ENCODE measurements at regions not wholly inside any gene's neighbourhood (a gene's known extent, or its start where the extent isn't known, plus 50 kb on each side); places are given as distances from the start of the nearest gene placed in this dataset.
"Not testable (repeated sequence)": the region's sequence is repeated elsewhere in the genome, so short reads cannot be mapped to it uniquely, and the experiment has no call there.

DNA sequence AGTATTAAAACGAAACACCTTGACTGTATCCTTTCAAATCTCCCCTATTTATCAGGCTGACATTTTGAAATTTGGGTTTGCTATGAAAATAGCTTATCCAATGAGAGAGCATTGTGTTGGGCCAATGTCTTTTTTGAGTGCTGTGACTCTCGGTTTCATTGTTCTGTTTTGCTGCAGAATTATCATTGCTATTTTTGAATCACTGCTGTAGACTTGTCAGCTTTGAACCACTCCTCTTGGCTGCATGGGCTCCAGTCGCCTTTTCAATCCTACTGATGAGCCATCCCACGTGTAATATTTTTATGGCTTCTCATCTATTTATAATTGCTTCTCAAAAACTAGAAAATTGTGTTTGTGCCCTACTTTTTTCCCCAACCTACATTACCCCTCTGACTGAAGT, 322.8 kb downstream of the LNPK start:
- no peak for DNase-seq

DNA sequence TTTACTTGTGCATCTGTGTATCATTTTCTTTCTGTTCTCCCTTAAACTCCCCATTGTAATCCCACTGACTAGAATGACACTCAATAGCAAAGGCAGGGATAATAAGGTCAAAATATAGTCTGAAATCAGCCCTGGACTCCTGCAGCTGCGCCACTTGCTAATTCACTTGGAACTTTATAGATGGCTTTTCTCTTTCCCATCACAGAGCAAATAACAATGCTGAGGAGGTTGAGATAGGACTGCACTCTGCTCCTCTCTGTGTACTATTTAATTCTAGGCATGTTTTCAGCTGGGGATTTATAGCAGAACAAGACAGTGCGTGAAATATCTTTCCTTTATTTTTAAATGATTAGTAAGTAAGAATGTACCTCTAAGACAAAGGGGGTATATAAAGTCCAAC, 324.2 kb downstream of the LNPK start:
- DNase-seq = no peak

DNA sequence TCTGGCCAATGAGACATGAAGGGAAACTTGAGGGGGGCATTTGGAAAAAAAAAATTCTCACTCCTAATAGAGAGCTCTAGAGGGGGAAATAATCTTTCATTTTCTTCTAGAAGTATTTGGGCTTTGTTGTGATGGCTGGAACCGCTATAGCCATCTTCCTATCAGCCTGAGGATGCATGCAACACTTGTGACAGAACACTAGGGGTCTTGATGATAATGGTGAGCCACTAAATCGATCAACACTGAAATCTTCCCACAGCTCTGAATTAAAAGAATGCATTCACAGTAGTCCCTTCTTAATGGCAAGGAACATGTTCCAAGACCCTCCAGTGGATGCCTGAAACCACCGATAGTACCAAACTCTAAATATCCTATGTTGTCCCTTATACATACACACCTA, 325.3 kb downstream of the LNPK start:
- no peak for DNase-seq

DNA sequence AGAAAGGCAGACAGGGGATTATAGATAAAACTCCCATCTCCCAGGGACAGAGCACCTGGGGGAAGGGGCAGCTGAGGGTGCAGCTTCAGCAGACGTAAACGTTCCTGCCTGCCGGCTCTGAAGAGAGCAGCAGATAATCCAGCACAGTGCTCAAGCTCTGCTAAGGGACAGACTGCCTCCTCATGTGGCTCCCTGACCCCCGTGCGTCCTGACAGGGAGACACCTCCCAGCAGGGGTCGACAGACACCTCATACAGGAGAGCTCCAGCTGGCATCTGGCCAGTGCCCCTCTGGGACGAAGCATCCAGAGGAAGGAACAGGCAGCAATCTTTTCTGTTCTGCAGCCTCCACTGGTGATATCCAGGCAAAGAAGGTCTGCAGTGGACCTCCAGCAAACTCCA, 333.3 kb downstream of the LNPK start:
- DNase-seq = not testable (repeated sequence)

DNA sequence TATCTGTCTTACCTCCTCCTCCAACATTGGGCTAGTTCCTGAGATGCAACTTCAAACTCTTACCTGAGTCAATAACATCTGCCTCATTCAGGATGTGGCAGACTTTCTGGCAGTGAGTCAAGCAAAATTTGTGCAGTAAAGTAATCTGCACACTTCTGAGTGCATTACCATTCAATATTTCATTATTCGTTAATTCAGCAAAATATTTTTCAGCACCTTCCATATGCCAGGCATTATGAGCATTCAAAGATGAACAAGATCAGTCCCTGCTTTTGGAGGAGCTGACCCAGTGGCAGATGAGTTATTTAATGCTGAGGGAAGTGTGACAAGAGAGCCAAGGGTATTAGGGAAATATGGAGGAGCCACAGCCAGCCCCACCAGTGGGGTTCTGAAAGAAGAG, 339.7 kb downstream of the LNPK start:
- DNase-seq = no peak

DNA sequence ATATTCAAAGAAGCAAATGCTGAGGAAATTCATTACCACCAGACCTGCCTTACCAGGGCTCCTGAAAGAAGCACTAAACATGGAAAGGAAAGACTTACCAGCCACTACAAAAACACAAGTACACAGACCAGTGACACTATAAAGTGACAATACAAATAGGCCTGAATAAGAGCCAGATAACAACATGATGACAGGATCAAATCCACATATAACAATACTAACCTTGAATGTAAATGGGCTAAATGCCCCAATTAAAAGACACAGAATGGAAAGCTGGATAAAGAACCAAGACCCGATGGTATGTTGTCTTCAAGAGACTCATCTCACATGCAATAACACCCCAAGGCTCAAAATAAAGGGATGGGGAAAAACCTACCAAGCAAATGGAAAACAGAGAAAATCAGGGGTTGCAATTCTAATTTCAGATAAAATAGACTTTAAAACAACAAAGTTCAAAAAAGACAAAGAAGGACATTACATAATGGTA, 353.4 kb downstream of the LNPK start:
- no peak for DNase-seq

DNA sequence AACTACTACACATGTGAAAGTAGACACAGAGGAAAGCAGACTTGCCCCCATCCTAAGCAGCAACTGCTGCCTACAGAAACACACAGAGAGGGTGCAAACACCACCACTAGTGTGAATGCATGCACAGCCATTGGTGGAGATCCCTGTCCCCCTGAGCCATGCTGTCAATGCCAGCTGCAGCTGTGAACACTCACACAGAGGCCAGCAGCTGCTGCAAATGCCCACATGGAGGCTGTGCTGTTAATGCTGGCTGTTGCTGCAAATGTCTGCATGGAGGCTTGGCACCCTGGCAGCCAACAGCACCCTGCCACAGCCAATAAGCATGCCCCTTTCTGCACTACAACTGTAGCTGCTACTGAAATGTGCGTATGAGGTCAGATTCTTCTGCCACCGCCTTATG, 355.0 kb downstream of the LNPK start:
- no peak for DNase-seq

DNA sequence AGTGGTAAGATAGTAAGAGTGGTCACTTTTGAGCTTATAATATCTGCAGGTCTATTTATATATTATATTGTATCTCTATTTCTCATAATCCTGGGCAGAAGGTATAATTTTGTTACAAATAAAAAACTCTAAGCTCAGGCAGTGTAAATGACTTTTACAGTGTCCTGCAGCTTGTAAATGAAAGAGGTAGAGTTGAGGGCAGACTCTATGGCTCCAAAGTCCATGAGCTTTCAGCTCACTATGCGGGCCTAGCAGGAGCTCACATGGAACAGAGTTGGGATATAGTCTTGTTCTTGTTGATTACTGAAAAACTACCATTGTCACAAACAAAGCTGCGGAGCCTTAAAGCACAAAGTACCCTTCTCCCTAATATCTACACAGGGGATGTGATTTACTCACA, 361.4 kb downstream of the LNPK start:
- no peak for DNase-seq

DNA sequence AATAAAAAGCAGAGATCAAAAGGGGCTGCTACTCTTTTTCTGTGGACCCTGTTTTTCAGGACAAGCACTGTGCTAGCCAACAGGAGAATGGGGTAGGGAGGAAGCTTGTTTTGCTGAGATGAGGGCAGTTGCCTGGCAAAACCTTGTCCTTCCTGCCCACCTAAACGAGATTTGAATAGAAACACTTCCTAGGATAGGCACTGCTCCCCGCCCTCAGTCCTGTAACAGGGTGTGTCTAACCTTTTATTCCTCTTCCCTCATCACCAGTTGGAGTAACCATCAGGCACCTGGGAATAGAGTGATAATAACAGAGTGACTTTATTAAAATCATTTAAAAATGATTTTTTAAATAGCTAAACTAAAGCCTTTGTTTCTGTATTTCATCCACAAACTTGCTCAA, 368.8 kb downstream of the LNPK start:
- DNase-seq = no peak

DNA sequence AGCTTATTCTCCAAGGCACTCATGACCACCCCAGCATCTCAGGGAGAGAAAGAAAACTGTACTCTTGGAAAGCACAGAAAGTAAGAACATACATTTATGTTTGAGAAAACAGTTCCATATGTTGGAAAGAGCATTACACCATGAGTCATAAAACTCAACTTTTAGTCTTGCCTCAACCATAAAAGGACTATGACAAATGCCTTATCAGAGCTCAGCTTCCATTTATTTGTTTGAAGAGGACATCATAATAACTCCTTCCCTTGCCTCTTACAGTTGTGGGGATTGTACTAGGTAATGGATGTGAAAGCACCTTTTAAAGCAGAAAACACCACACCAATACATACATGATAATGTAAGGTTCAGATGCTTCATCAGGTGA, 370.8 kb downstream of the LNPK start:
- no peak for DNase-seq

DNA sequence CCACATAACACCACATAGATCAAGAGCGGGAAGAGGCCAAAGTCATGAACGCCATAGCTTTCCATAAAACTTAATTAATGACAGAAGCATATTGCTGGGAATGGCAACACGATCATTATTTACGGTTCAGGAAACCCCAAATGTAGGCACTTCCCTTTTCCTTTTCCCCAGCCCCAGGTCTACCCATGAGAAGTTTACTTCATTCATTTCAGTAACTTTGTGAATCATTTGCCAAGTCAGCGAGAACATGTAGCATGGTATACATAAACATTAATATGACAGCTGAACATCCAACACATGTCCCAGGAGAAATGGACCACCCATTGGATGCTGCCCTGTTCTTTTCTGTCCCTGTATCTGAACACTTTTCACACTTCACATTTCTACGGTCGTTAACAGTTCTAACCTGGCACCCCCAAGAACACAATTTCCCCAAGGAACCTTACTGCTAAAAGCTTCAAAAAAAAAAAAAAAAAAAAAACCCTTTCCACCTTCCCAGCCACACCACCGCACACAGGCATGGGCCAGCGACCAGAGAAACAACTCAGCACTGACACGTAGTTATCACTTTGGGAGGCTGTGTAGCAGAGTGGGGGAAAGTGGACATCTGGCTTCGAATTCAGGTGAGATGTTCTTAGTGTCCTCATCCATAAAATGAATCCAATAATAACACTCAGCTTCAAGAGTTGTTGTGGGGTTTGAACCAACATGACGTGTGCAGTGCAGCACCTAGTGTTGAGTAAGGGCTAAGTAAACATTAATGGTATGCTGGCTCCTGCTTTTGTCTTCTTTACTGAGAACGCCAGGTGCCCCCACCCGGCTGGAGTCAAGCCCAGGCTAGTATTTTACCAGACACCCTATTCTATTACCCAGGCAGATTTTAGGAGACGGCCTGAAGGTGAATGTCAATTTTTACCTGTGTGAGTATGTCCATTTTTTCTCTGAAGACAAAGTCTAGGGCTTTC, 371.5 kb downstream of the LNPK start:
- DNase-seq = no peak

DNA sequence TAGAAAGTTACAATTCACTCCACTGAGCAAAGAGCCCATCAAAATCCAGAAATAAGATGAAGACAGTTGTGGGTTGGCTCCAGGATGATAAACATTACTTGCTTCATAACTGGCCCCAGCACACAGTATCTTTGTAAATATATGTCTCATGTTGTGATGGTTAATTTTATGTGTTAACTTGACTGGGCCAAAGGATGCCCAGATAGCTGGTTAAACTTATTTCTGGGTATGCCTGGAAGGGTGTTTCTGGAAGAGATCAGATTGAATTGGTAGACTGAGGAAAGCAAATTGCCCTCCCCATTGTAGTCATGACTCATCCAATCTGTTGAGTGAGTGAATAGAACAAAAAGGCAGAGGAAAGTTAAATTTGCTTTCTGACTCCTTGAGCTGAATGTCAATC, 373.8 kb downstream of the LNPK start:
- no peak for DNase-seq

DNA sequence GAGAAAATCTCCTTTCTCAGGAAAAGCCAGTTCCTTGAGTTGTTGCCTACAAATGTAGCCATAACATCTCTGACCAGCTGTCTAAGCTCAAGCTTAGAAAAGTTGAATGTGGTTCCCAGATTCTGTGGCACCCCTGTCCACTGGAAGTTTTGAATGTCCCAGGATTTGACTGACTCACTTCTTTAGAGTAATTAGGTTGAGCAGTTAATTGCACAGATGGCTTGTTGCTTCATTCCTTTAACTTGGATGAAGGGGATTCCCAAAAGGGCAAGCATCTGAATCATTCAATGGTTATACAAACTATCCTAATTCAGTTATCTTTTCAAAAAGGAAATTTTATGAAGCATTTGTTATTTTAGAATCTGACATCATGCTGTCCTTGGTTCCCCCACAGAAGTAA, 374.7 kb downstream of the LNPK start:
- DNase-seq = no peak

DNA sequence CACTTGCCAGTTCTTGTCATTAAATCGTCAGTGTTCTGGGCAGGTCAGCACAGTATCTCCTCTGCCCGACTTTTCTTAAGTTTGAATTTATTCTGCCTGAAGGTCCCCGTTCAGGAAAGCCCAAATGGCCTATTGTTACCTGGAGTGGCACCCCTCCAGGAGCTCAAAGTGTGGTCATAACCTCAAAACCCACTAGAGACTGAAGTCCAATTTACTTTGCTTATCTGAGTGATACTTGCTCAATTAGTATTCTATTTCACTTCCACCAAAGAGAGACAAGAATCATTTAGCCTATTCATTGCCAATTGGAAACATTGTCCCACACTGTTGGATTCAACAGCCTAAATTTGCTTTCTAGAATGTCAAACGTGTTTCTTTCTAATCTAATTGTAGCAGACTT, 375.3 kb downstream of the LNPK start:
- DNase-seq = no peak

DNA sequence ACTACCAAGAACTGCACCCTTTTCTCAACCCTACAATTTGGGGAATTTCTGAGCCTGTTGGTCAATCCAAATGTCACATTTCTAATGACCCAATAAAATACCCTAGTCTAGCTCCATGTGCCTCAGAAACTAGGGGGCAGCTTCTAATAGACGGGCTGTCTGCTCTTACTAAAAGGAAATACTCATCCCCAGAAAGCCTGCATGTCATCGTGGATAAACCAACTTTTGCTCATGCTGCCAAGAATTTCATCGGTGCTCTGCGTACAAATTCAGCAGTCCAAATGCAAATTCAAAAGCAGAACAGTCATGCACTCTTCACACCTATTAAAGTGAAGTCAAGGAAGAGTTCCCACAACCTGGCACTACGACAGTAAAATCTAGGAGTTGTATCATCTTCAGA, 377.3 kb downstream of the LNPK start:
- DNase-seq = no peak

DNA sequence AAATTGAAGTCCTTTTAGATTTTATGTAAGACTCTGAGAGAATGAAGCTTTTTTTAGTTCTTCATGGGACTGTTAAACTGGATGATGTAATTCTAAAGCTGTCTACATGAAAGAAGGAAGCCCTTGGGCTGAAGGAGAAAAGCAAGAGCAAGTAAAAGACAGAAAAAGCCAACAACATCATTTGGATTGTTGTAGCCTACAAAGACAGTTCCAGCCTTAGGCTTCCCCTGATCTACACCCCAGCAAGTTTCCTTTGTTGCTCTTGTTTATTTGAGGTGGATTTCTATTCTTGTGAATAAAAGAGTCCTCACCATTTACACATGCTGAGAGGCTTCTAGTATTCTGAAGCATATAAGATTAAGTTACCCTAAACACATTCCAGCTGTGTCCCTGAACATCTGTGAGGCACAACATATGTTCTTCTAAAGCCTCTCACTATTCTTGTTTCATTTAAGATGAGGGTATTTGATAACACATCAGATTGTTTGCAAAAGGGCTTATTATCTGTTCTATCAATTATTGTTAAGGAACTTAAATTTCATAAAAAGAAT, 377.8 kb downstream of the LNPK start:
- DNase-seq = no peak

DNA sequence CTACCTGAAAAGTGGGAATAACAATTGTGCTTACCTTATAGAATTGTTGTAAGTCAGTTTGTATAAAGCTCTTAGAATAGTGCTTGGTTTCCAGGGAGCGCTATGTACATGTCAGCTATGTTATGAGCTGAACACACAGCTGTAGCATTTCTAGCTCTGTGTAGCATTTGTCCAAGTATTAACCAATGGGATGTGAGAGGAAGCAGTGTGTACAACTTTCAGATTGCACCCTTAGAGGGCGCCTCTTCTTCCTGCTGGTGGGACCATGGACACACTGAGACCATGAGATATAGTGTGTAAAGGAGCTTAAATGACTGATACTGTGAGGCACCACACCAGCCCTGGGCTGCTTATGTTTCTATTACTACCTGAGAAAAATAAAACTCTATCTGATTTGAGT, 380.2 kb downstream of the LNPK start:
- DNase-seq = no peak

DNA sequence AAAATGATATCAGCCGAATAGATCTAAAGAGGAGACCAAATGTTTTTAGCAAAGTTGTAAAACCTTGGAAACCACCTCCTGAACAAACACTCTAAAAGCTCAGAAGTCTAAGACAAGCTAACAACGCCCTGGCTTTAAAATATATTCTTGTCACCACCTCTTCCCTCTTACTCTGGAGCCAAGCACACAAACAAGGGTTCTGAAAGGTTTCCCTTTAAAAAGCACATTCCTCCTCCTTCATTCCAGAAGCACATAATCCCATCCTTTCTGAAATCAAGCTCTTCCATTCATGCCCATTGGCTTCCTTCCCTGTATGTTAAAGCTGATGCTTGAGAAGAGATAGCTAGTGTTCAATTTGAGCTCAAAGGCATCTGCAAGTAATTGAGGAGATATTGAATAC, 382.0 kb downstream of the LNPK start:
- no peak for DNase-seq

DNA sequence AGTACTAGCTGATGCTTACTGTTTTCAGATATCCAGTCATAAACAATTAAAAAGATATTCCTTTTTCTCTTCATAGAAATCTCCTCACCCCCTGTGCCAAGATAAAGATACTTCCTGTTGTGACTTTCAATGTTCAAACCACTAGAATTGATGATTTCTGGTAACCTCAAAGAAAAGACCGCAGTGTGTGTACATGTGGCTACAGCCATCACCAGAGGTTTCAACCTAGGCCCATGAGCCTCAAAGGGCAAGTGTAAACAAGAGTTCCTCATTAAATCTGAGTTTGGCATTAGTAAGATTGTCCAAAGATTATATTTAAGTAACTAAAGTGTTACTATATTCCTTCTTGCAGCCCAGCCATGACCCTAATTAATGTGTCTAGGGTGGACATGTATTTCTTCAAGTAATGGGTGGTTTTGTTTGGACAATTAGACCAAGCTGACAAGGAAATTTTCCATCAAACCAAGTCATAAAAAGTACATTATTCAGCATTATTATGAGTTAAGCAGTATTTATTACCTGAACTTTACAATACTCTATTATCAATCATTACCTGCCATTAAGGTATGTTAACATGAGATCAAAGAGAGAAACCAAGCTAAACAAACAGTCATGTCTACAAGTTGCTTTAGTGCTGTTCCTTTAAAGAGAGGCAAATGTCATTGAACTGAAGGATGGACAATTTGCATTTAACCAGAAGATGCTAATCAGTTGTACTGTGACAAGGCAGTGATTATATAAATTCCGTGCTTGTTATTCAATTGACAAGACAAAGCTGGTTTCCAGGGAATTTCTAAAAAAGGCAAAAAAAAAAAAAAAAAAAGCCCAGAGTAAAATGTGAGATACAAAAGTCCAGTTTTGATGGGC, 382.7 kb downstream of the LNPK start:
- DNase-seq = no peak

DNA sequence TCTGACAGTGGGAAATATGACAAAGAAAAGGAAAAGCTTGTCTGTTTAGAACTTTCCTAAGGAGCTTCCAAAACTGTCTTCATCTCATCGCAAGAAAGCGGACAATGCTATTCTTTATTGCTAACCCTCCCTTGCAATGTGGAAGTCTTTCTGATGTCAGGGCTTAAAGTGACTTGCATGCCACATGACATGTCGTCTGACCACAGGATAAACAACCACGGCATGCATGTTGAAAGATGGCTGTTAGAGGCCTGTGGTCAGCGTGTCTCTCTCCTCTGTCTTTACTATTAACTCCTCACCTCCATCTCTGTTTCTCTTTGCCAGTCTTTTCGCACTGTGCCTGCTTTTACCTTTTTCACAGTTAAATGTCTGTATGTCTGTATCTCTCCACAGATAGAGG, 389.8 kb downstream of the LNPK start:
- no peak for DNase-seq

DNA sequence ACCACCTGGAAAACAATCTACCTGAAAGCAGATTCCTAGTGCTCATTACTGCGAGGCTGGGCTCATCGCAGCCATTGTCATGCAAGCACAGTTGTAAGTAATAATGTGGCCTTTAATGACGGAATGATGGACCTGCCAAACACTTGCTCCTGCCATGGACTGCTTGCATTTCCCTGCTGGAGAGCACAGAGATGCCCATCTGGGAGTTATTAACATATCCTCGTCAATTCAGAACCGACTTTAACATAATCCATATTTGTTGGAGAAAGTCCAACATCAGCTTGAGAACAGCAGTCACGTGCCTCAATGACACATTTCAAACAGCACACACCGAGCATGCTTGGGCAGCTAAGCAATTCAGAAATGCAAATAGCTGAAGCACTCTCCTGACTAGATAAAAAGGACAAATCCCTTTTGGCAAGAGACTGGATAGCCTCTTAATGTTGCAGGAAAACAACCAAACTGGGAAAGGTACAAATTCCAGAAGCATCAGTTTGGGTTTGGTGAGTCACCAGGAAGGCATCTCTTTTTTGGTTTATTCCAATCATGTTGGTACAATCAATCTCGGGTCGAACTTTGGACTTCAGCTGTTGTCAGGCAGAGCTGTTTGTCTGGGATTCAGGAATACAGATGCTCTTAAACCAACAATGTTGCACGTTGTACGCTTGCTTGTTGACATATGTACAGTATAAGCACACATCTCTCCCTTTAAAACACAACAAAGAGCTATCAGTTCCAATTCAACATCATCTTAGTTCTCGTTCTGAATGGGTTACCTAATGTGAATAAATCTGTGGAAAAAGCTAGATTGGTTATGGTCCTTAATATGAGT, 395.8 kb downstream of the LNPK start:
- no peak for DNase-seq

DNA sequence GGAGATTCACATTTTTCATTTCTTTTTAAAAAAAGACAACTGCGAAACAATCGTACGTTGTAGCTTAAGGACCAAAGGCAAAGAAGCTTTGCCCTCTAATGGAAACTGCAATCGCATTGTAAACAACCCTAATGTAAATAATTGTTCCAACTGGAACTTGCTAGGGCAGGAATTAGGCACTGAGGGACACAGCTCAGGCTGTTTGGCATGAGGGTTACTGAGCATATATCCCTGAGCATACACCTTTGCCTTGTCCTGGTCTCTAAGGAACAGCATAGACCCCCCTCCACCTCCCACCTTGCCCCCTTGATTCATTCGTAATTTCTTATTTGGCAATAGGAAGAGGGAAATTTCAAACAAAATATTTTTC, 396.4 kb downstream of the LNPK start:
- DNase-seq = no peak

DNA sequence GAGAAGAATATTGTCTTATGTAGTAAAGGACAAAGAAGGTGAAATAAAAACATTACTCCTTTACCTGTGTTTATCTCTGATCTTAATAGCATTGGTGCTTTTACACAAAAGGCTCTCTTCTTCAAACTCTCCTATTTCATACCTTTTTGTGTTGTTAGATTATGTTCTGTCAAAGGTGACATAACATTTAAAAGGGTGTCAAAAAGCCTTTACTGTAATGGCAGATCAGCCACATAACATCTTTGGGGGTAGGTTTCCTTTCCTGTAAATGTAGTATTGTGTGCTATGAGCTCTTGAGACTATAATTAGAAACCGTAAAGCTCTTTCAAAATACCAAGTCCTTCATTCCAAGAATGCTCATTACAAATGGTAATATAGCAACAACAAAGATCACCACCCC, 400.1 kb downstream of the LNPK start:
- no peak for DNase-seq

All from activated CD4-positive, alpha-beta T cell treated with anti-CD3 and anti-CD28 coated beads, Interleukin-10, Interleukin-2, amounts not matched to agents 100 ng/mL and 50 ng/mL, durations not matched to agents 16 hours and 8 hours (primary cell).